Peyer's patch (tissue), 4 donors: ENCODE measurements at regions not wholly inside any gene's neighbourhood (a gene's known extent, or its start where the extent isn't known, plus 50 kb on each side); places are given as distances from the start of the nearest gene placed in this dataset.

Source experiments
- POLR2A ChIP-seq, 2 donors: fragments of 450-650 bp; IDR thresholded peaks; one replicate each; pipeline ENCODE4 v1.5.1; 2017; ENCODE audit warnings: antibody characterized with exemption in 2 of 2, mild to moderate bottlenecking in 2 of 2, moderate library complexity in 2 of 2
- TF ChIP-seq, protein P1 (sequence below), 6 experiments: fragments of 450-650 bp in 4 of 6; fragments of 200-600 bp in 2 of 6; sonication (generic) in 1 of 6; IDR thresholded peaks; one replicate each; pipeline ENCODE4 v1.5.1; 2017 to 2019; ENCODE audit warnings: antibody characterized with exemption in 6 of 6, mild to moderate bottlenecking in 3 of 6, moderate library complexity in 1 of 6

- TF ChIP-seq POLR2A (IDR thresholded peaks at IDR 0.05) = no peak
- TF ChIP-seq, protein P1, sequence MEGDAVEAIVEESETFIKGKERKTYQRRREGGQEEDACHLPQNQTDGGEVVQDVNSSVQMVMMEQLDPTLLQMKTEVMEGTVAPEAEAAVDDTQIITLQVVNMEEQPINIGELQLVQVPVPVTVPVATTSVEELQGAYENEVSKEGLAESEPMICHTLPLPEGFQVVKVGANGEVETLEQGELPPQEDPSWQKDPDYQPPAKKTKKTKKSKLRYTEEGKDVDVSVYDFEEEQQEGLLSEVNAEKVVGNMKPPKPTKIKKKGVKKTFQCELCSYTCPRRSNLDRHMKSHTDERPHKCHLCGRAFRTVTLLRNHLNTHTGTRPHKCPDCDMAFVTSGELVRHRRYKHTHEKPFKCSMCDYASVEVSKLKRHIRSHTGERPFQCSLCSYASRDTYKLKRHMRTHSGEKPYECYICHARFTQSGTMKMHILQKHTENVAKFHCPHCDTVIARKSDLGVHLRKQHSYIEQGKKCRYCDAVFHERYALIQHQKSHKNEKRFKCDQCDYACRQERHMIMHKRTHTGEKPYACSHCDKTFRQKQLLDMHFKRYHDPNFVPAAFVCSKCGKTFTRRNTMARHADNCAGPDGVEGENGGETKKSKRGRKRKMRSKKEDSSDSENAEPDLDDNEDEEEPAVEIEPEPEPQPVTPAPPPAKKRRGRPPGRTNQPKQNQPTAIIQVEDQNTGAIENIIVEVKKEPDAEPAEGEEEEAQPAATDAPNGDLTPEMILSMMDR (IDR thresholded peaks at IDR 0.05) = no peak
These were observed 566.2 kb upstream of the WWC1 start for GRCh38 chr5:167725264-167725663.
